Stimulated activated CD4-positive, alpha-beta T cell treated with anti-CD3 and anti-CD28 coated beads, TNF-alpha, amount 100 ng/mL, for 1 hour (primary cell): ENCODE measurements at regions not wholly inside any gene's neighbourhood (a gene's known extent, or its start where the extent isn't known, plus 50 kb on each side); places are given as distances from the start of the nearest gene placed in this dataset.
A peak's percentile ranks its signal among the peaks of the same experiment; 100 is the strongest.

ENCODE experiments used
- DNase-seq, 3 donors: peaks; one replicate each; pipeline ENCODE4 v3.0.0-alpha.2; 2020; ENCODE audit warnings: low read depth in 3 of 3, low spot score in 1 of 3

DNA sequence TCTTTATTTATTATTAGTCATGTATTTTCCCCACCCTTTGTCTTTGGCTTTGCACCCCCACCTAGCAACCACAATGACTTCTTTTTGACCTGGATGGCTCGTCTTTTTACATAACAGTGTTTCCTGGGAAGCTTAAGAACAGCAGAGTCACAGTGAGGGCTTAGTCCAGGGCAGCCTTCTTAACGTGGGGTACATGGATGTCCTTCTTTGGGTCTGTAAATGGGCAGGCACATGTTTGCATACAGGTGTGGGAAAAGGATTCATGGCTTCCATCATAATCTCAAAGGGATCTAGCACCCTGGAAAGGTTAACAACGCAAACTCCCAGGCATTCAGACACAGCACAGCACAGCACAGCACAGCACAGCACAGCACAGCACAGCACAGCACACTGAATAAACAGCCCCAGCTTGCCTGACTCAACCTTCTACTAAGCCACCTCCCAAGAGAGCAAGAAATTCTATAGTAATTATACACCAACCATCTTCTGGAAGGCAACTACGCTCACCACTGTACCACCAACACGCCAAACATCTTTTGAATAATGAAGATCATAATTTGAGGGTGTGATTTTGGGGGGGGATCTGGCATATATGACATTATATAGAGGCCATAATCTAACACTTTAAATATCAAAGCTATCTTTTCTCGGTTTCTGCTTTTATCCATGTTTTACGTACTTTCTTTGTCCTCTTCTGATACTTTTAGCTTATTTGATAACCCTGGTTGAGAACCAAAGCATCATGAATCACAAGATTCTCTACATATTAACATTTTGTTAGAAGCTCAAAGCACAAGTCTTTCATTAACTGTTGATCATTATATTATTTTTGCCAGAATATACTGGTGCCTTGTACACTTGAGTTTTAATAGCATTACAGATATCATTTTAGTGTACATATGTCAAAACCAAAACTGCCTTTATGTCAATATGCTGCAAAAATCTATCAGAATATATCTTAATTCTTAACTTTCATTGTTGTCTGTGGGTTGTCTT, 177.2 kb upstream of the KLF14 start:
- no peak for DNase-seq

DNA sequence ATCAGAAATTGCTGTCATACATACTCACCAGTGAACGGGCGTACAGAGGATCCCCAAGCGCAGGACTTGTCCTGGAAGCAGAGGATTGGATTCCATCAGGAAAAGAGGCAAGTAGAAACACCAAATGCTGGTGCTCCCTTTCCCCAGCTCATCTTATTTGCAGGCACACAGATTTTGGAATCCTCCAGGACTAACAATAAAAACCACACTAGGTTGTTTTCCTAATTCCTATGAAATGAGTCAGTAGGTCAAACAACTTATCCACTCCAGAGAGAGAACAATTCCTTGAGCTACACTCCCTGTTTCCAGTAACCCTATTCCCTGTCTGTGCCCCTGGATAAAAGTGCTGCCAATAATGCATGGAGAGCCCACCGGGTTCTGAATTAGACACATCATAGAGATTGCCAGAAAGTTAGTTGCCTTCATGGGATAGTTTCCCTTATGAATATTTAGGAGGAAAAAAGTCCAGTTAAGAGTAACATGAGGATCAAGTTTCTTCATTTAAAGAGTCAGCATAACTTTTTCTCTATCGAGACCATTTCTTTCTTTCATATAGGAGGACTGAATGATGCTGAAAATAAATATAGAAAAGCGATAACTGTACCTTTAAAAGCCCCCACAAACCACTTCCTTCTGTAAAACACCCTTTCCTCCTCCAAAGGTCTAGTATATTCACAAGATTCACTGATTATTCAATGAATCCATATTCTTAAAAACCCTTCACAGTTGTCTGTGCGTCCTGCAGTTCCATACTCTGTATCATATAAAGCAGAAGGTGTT, 178.3 kb upstream of the KLF14 start:
- DNase-seq, result no peak

DNA sequence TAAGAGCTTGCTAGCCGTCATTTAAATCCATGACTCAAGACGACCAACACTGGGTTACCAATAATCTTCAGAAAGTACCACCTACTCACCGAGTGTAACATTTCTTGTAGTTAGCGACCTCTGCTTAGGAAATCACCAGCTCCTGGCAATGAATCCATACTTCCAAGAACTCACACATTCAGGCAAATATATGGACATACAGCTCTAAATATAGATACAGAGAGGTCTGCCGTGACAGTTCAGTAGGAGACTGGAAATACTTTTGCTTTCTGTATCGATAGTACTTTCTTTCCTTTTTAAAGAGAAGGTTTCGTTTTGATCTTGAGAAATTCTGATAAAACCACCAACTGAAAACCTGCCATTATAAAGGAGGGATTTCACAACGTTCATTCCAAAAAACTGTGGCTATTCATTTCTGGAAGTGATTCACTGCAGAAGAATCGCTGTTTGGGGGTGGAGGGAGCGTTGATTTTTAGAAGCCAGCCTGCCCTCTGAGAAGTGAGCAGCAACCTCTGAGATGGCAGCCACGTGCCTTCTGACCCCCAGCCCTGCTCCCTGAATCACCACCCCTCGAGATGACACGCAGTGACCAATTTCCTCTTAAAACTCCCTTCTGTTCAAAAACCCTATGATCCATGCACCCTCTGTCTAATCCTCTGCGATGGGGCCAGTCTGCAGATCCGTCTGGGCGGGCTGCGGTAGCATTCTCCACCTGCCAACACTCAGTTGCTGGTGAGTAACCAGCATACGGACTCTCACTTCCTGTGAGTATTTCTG, 179.0 kb upstream of the KLF14 start:
- DNase-seq, result peak; percentile 57 to 63 (median 60)

DNA sequence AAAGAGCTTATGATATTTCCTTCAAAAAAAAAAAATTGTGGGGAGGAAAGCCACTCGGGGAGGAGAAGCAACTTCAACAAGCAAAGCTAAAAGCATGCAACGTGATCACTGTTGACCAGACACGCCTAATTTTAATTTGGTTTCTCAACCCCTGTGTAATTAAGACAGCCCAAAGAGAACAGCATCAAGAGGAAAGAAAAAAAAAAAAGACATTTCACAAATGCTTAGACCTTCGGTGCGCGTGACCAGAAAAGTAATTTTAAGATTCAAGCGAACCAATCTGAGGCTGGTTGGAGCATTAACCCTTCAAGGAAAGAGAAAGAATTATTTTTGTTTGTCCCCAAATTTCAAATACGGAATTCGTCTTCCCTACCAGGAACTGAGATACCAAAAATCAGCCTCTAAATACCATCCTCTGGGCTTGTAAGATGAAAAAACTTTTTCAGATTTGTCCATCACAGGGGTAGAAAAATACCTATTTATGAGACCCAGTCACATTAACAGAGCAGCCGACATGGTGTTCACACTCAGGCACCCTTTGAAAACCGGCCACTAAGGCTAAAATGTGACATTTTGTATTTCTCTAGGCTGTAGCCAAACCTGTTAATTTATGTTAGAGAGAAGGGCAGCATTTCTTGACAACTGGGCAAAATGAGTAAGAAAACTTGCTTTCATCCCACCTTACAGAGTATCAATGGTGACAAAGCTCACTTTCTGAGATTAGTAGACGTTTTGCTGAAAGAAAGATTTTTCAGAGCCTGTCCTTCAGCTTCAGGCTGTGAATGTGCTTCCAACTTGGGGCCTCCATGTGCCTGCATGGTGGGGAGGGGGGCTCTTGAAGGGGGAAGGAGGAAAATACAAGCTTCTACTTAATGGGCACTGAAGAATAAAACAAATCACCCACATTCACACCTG, 179.9 kb upstream of the KLF14 start:
- no peak for DNase-seq

DNA sequence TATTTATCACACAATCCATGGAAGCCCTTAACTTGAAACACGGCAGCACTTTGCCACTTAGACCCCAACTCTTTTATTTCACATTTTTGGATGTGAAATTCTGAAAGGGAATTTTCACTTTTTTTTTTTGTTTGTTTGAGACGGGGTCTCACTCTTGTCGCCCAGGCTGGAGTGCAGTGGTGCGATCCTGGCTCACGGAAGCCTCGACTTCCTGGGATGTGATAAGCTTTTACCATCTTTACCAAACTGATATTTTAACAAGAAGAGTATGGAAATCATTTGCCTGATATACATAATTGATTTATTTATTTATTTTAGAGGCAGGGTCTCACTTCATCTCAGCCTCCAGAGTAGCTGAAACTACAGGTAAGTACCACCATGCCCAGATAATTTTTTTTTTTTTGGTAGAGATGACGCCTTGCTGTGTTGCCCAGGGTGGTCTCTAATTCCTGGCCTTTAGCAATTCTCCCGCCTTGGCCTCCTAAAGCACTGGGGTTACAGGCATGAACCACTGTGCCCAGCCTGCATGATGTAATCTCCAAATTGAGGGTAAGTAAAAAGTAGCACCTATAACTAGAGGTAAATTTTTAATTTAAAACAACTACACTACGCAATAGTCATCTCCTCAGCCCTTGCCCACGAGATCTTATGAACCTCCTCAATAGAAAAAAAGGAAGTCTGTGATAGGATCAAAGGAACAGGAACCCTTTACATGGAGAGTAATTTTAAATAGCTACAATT, 180.7 kb upstream of the KLF14 start:
- DNase-seq, result no peak

DNA sequence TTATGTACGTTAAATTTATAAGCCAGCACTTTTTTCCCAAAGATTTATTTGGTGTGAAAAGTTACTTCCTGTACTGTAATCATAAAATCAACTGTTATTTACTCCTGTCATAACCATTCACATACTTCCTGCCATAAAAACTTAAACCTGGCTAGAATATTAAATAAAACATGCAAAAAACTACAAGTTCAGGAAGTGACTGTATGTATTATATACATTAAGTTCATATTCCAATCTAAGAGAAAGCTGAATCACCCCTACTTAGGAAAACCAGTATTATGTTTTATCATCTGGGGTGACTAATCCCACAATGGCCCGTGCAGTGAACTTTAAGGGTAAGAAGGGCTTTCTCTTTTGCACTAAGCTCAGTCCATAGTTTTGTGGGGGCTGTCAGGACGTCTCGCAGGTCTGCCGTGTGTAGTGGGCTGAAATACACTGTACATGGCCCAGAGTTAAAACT, 183.7 kb upstream of the KLF14 start:
- DNase-seq, result no peak

DNA sequence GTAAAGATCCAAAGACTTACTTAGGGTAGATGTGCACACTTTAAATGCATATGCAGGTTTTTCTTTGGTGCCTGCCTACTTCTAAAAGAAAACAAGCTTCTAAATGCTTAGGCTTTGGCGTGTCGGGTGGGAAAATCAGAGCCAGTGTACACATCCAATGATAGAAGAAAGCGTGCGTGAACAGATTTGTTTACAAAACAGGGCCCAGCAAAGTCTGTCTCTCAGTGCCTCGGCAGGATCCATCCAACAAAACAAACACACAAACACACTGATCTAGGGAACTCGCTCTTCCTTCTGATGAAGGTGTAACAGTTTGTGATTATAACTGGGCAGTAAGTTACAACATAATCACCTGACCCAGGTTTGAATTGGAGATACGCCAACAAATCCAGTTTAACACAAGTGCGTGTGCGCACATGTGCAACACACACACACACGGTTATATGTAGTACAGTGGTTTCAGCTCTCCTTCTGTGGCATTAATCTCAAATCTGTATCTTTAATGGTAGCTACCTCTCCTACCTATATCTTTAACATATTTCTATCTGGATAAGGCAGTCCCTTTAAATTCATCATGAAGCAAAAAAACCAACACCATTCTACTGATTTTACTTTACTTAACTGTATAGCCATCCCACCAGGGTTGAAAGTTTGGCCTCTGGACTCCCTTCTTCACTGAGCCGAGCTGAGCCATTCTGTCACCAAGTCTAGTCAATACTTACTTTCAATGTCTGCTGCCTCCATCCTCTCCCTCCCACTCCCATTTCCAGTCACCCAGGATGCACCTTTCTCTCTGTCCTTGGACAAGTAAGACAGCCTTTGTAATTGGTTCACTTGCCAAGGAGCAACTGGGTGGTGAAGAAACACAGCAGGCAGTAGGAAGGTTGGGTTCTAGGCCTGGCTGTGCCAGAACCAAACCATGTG, 184.4 kb upstream of the KLF14 start:
- no peak for DNase-seq

DNA sequence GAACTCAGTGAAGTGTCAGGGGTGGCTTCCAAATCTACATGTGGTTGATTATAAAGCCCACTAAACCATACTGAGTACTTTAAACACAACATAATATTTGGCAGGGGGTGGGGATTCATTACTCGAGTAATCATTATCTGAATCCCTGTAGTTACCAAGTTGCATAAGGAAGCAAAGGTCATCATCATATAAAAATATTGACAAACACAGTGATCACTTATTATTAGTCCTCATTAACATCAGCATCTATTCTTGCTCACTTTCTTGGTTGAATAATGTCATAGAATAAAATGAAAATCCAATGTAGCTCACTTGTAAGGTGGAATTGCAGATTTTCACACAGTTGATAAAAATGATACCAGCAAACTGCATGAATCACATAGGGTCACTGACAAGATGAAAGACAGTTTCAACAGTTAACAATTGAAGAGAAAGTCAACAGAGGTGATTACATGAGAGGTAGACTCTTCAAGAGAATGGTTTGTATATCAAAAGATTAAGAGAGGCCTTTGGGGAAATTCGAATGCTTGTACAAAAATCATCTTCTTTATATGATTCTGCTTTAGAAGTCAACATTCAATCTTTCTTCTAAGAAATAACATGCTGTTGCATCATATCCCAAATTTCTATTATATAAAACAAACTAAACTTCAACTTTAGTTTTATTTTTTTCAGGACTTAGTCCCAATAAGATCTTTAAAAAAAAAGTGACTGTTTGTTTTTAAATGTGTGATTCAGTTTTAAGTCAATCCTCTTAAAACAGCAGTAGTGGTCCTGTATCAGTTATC, 185.5 kb upstream of the KLF14 start:
- DNase-seq, result no peak

DNA sequence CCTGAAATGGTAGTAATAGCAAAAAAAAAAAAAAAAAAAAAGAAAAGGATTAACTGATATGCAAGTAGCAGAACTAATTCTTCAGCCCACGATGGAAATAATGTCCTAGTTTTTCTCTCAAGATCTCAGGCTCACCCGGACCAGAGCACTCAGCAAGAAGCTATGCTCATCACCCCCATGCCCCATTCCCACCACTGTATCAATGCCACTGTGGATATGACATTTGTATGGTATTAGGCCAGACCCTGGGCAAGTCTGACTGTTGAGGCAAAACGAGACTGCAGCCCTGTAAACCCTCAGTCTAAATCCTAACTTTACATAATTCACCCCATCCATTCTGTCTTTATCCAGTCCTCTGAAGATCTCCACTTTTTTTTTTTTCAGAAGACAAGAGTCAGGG, 186.1 kb upstream of the KLF14 start:
- DNase-seq, result no peak

DNA sequence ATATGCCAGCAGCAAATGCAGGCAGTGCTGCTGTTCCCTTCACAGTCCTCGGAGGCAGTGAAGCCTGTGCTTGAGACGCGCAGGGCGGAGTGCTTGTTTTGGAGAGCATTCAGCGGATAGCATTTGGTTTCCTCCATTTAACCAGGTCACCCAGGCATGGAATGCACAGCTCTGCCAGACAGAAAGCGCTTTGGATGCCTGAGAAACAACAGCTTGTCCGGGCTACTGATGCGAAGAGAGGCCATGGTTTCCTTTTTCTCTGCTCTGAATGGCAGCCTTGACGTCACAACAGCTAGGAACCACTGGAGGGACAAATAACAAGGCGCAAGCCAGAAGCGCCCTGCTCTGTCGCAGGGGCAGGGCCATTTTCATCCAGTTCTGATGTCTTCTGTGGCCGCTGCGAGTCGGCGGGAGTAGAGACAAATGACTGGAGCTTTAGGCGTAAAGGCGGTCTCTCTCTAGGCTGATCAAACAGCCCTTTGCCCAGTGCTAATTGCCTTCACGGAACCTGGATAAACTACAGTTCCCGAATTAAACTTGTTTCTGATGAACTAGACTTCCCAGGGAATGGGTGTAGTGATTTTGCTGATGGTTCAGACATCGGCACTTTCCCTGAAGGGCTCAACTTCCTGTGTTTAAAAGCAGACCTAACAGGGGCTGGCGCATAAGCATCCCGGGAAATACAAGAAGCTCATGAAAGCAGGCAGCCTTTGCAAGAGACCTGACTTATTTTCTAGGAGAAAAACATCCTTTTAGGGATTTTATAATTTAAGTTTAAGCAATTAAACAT, 187.6 kb upstream of the KLF14 start:
- DNase-seq, result no peak

DNA sequence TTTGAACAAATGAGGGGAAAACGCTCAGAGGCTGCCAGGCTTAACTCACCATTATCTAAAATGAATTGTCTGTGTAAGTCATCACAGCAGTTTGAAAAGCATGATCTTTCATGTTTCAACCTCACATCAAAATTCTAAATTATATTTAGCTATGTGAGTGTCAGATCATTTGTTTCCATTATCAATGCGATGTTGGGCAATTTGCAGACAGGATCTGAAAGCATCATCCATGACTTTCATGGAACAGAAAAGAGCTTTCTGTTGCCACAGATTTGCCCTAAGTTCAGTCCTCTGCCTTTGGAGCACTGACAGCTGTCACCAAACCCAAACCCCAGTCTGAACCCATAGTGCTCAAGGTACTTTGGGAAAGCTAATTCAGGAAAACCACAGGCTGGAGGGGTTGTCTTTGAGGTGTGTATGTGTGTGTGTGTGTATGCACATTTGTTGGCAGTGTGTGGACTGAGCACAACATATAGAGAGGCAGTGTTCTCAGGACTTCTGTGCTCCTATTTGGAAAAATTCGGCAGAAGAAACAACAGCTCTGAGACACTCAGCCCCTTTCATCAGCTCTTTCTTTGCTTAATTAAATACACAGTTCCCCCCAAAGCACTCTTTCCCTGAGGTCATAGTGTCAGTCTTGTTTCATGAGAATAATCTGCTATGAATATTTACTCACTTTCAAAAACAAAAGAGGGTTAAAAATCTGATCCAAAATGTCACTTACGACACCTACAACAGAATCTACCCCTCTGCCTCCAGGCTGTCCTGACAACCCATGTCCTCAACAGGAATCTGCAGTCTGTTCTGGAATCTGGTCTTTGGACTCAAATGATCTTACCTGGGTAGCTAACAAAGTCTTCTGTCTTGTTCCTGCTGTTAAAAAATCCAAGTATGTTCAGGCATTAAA, 188.5 kb upstream of the KLF14 start:
- DNase-seq, result no peak

DNA sequence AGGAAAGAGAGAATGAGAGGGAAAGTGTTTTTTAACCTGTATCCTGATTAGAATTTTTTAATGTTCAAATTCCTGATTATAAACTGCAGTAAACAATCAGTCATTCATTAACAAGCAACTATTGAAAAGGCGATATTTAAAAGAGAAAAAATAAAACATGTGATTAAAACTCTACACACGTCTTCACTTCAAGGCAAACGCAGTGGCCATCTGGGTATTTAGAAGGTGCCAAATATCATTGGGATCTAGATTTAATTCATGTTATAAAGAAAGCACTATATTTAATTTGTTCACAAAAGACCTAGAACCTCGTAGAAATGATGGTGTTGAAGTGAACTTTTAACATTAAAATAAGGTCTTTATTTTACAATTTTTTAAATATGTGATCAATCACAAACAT, 189.4 kb upstream of the KLF14 start:
- no peak for DNase-seq

DNA sequence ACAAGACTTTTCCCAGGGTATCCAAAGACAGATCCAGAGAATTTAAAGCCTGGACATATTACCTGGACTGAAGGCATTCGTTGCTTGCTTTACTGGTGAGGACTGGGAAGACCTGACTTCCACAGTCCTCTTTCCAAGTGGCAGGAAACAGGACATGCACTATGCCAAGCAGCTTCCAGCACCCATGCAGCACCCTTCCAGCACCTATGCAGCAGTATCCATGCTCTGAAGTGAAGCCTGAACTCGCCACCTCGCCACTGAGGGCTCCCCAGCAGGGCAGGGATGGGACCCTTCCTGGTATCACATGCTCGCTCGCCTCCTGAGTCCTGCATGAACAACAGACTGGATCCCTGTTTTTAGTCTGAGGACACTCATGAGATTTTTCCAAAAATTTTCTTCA, 189.9 kb upstream of the KLF14 start:
- DNase-seq, result no peak

DNA sequence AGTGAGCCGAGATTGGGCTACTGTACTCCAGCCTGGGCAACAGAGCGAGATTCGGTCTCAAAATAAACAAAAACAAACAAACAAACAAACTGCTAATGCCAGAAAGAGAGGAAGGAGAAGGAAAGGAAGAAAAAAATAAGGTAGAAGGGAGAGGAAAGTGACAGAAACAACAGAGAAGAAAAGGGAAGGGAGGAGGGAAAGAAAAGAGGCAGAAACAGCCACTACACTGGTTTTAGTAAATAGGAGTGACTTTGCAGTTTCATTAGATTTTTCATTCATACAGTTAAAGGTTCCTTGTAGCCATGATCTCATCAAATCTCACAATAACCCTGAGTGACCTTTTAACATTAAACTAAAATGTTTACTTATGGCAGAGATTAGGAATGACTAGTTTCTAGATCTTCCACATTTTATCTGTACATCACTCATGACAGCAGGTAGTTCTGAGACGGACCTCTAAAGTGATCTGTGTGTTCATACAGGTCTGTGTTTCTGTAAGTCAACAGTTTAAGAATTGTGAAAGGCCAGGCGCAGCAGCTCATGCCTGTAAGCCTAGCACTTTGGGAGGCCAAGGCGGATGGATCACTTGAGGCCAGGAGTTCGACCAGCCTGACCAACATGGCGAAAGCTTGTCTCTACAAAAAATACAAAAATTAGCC, 191.3 kb upstream of the KLF14 start:
- DNase-seq, result no peak

DNA sequence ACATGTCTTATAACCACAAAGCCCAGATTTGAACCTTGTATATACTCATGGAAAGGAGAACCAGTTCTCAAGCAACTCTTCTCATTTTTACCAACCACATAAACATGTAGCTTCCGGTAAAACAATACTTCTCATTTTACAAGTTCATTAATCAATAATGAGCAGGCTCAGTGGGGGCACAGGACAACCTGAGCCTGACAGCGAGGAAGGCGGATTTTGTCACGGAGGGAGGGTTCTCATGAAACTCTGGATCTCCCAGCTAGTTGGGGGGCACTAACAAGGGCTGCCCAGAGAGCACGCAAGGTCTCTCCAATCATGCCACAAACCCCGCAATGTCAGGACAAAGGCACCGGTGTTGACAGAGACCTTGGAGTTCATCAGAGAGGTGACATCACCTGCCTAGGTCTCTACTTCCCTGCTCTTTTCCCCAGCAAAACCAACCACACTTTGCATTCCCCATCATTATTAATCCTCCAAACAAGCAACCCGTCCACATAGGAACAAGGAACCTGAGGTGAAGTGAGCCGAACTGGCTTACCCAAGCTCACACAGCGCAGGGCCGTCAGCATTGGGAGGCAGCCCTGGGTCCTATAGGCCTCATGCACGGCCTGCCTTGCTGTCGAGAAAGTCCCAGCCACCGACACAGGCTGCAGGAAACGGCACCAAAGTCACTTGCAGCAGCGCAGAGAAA, 192.1 kb upstream of the KLF14 start:
- DNase-seq, result no peak
